ENCODE measurements at regions not wholly inside any gene's neighbourhood (a gene's known extent, or its start where the extent isn't known, plus 50 kb on each side); places are given as distances from the start of the nearest gene placed in this dataset.

GRCh38 chr9:110083866-110084265 lies 124.1 kb downstream of the C9orf152 start:
- Histone ChIP-seq H3K27me3 (ENCODE audit: control insufficient read depth, insufficient read depth, low read length) (no peaks in the 10 kb centered on the region), H3K4me1 (ENCODE audit: control insufficient read depth, insufficient read depth, low read length) (peaks cover 4% of the 10 kb centered on the region), H3K36me3 (ENCODE audit: control insufficient read depth, insufficient read depth, low read length) (no peaks in the 10 kb centered on the region), H3K27ac (ENCODE audit: low read length) (no peak overlapping the region), H3K4me3 (ENCODE audit: low read length) (no peak overlapping the region), H3K9me3 (ENCODE audit: control insufficient read depth, insufficient read depth, low read length) (no peaks in the 10 kb centered on the region)
- Mint-ChIP-seq H3K4me1 (peaks cover 0 to 11% of the 10 kb centered on the region in 2 donors), H3K27me3 (ENCODE audit: low read depth in 2 of 2) (no peaks in the 10 kb centered on the region), H3K4me3 (no peak overlapping the region), H3K9me3 (no peaks in the 10 kb centered on the region), H3K36me3 (no peaks in the 10 kb centered on the region), H3K27ac (no peak overlapping the region)
- intact Hi-C loops (cut with micrococcal nuclease): loop anchor here (10.0 kb wide), 1 partner anchor 49 kb away; no protein-coding TSS in a partner anchor
- no peak for ATAC-seq
- TF ChIP-seq CTCF (IDR thresholded peaks at IDR 0.05): no peak
- WGBS (ENCODE audit: insufficient coverage): 96% methylated on average over 3 of the region's 3 CpGs
- no peak for DNase-seq

- Mint-ChIP-seq H3K9me3 (no peaks in the 10 kb centered on the region), H3K27ac (no peak overlapping the region), H3K4me3 (no peak overlapping the region), H3K4me1 (peaks cover 0 to 10% of the 10 kb centered on the region in 2 donors), H3K27me3 (ENCODE audit: low read depth in 2 of 2) (no peaks in the 10 kb centered on the region), H3K36me3 (no peaks in the 10 kb centered on the region)
- WGBS (ENCODE audit: insufficient coverage): 100% methylated on average over 1 of the region's 1 CpG
- Histone ChIP-seq H3K4me1 (ENCODE audit: control insufficient read depth, insufficient read depth, low read length) (peaks cover 2% of the 10 kb centered on the region), H3K27ac (ENCODE audit: low read length) (no peak overlapping the region), H3K36me3 (ENCODE audit: control insufficient read depth, insufficient read depth, low read length) (no peaks in the 10 kb centered on the region), H3K4me3 (ENCODE audit: low read length) (no peak overlapping the region), H3K9me3 (ENCODE audit: control insufficient read depth, insufficient read depth, low read length) (no peaks in the 10 kb centered on the region), H3K27me3 (ENCODE audit: control insufficient read depth, insufficient read depth, low read length) (no peaks in the 10 kb centered on the region)
- intact Hi-C loops (cut with micrococcal nuclease): loop anchor here (10.0 kb wide), 1 partner anchor 52 kb away; no protein-coding TSS in a partner anchor
- ATAC-seq (no peak), DNase-seq (no peak)
- TF ChIP-seq CTCF (IDR thresholded peaks at IDR 0.05): no peak
Observed at GRCh38 chr9:110086537-110086936, 121.4 kb downstream of the C9orf152 start.

- Histone ChIP-seq H3K9me3 (ENCODE audit: control insufficient read depth, insufficient read depth, low read length) (no peaks in the 10 kb centered on the region), H3K27me3 (ENCODE audit: control insufficient read depth, insufficient read depth, low read length) (no peaks in the 10 kb centered on the region), H3K4me1 (ENCODE audit: control insufficient read depth, insufficient read depth, low read length) (no peaks in the 10 kb centered on the region), H3K36me3 (ENCODE audit: control insufficient read depth, insufficient read depth, low read length) (no peaks in the 10 kb centered on the region), H3K4me3 (ENCODE audit: low read length) (no peak overlapping the region), H3K27ac (ENCODE audit: low read length) (no peak overlapping the region)
- intact Hi-C loops (cut with micrococcal nuclease): loop anchor here (10.0 kb wide), 1 partner anchor 53 kb away; no protein-coding TSS in a partner anchor
- Mint-ChIP-seq H3K27me3 (ENCODE audit: low read depth in 2 of 2) (no peaks in the 10 kb centered on the region), H3K9me3 (no peaks in the 10 kb centered on the region), H3K27ac (no peak overlapping the region), H3K4me1 (peaks cover 0 to 5% of the 10 kb centered on the region in 2 donors), H3K36me3 (no peaks in the 10 kb centered on the region), H3K4me3 (no peak overlapping the region)
- WGBS (ENCODE audit: insufficient coverage): 92% methylated on average over 1 of the region's 2 CpGs
- no peak for DNase-seq
- ATAC-seq: no peak
- no peak for TF ChIP-seq CTCF (IDR thresholded peaks at IDR 0.05)
Observed at GRCh38 chr9:110087605-110088004, 120.4 kb downstream of the C9orf152 start.

- Histone ChIP-seq H3K9me3 (ENCODE audit: control insufficient read depth, insufficient read depth, low read length) (no peaks in the 10 kb centered on the region), H3K4me3 (ENCODE audit: low read length) (no peak overlapping the region), H3K4me1 (ENCODE audit: control insufficient read depth, insufficient read depth, low read length) (no peaks in the 10 kb centered on the region), H3K27me3 (ENCODE audit: control insufficient read depth, insufficient read depth, low read length) (no peaks in the 10 kb centered on the region), H3K36me3 (ENCODE audit: control insufficient read depth, insufficient read depth, low read length) (no peaks in the 10 kb centered on the region), H3K27ac (ENCODE audit: low read length) (no peak overlapping the region)
- ATAC-seq: no peak
- DNase-seq: no peak
- Mint-ChIP-seq H3K4me3 (no peak overlapping the region), H3K4me1 (peaks cover 0 to 5% of the 10 kb centered on the region in 2 donors), H3K27ac (no peak overlapping the region), H3K36me3 (no peaks in the 10 kb centered on the region), H3K27me3 (ENCODE audit: low read depth in 2 of 2) (no peaks in the 10 kb centered on the region), H3K9me3 (no peaks in the 10 kb centered on the region)
- intact Hi-C loops (cut with micrococcal nuclease): loop anchor here (10.0 kb wide), 1 partner anchor 53 kb away; no protein-coding TSS in a partner anchor
- TF ChIP-seq CTCF (IDR thresholded peaks at IDR 0.05): no peak
Observed at GRCh38 chr9:110088099-110088498, 119.9 kb downstream of the C9orf152 start.
